ENCODE measurements at regions not wholly inside any gene's neighbourhood (a gene's known extent, or its start where the extent isn't known, plus 50 kb on each side); places are given as distances from the start of the nearest gene placed in this dataset.

DNA sequence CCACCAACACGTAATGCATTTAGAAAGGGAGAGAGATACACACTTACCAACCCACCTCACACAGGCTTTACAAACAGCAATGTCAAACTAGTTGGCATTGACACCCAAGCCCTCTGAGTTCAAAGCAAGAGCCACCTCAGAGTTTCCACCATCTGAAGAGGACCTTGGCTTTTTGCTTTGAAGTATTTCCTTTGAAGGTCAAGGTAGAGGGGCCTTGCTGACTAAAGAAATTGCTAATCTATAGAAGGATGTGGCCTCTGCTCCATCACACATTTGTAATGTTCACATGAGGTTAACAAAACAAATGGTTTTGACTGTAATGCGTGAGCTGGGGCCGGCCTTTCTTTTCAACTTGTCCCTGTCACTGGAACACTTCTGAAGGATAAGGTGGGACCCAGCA lies 117.7 kb downstream of the POLR2M start:
- no peak for DNase-seq

- no peak for DNase-seq
Observed at GRCh38 chr15:57827021-57827420, 120.5 kb downstream of the POLR2M start.

- no peak for DNase-seq
Observed at GRCh38 chr15:57827971-57828370, 121.5 kb downstream of the POLR2M start.

- no peak for DNase-seq
Observed at GRCh38 chr15:57832183-57832582, 125.7 kb downstream of the POLR2M start.

DNA sequence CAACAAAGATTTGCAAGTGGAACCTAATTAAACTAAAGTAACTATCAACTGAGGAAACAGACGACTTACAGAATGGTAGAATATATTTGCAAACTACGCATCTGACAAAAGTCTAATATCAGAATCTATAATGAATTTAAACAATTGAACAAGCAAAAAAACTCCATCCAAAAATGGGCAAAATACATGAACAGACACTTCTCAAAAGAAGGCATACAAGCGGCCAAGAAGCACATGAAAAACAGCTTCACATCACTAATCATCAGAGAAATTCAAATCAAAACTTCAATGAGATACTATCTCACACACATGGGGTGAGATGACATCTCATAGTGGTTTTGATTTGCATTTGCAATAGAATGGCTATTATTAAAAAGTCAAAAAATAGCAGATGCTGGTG lies 128.6 kb downstream of the POLR2M start:
- DNase-seq: no peak

GRCh38 chr15:57849317-57849716 lies 142.8 kb downstream of the POLR2M start:
- no peak for DNase-seq

- DNase-seq: no peak
Observed at GRCh38 chr15:57854531-57854930, 148.0 kb downstream of the POLR2M start.

GRCh38 chr15:57857871-57858270 lies 151.4 kb downstream of the POLR2M start:
- DNase-seq: no peak

DNA sequence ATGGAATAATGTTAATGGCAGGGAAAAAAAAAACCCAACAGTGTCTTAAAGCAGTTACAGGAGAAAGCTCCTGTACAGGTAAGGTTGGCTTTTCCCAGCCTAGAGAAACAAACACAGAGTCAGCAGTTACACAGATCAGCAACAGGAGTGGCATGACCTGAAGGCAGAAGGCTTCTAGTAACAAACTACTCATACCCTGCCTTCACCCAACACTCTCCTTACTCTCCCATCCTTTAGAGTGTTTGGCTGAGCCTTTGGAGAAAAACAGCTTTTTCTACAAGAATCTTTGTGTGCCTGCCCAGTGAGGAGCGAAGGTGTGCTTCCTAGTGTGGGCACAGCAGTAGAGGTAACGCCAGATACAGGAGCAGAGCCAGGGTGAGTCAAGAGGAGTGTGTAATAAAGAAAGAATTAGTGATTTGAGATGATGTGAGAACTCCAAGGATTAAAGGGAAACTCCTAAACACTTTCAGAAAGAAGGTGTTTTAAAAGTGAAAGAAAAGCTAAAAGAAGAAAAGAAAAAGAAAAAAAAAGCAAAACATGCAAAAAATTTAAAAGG lies 152.7 kb downstream of the POLR2M start:
- no peak for DNase-seq

DNA sequence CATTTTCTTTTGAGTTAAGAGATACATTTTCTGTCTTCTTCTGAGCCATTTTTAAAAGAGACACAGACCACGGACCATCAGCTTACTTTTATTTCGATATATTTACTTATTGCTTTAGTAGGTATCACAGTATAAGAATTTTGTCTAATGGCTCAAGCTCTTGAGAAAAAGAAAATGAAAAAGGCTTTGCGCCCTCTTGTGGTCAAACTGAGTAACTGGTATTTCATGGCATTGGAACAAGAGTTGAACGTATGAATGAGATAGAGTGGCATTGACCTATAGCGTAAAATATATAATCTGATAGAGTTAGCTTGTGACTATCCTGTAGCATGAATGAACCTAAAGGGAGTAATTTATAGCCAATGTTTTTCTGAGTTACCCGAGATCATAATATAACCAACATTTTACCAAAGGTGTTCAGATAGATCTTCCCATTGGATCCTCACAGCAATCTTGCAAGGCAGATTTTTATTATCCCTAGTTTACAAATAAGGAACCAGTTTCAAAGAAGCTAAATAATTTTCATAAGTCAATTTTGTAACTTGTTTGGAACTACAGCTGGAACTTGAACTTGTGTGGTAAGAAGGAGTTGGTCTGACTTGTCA lies 154.6 kb downstream of the POLR2M start:
- peak; percentile 21 for DNase-seq

- DNase-seq: no peak
Observed at GRCh38 chr15:57861815-57862586, 155.5 kb downstream of the POLR2M start.

GRCh38 chr15:57862761-57863160 lies 156.2 kb downstream of the POLR2M start:
- no peak for DNase-seq

DNA sequence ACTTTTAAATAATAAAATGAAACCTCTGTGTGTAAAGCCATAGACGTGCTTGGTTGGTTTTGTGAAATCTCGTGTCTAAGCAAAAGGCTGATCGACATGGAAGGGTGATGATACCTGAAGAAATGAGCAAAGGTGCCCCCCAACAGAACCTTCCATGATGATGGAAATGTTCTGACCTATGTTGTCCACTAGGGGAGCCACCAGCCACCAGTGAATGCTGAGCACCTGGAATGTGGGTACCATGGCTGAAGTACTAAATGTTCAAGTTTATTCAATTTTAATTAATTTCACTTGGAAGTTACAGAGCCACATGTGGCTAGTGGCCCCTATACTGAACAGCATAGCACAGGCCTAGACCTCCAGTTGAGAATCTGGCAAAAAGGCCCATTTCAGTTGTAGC lies 158.8 kb downstream of the POLR2M start:
- no peak for DNase-seq

DNA sequence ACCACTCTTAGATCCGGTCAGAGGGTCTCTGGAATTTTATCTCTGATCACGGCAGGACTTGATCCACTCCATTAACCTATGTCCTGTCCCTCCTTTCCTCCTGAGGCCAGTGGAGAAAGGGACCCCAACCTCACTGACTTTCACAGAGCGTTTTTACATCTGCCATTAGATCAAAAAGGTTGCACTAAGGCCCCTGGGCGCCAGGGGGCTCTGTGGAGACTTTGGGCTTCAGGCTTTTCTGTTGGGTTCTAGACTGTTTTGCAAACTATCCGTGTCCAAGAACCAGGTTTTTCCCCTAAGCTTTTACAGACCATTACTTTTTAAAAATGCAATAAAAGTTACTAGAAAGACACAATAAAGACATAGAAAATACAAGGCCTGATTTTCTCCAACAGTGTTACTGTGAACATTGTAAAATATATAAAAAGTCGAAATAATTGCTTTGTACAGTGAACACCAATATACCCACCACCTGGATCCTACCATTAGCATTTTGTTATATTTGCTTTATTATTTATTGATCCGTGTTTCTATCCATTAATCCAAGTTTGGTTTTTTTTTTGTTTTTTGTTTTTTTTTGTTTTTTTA lies 159.7 kb downstream of the POLR2M start:
- DNase-seq: peak; percentile 15

DNA sequence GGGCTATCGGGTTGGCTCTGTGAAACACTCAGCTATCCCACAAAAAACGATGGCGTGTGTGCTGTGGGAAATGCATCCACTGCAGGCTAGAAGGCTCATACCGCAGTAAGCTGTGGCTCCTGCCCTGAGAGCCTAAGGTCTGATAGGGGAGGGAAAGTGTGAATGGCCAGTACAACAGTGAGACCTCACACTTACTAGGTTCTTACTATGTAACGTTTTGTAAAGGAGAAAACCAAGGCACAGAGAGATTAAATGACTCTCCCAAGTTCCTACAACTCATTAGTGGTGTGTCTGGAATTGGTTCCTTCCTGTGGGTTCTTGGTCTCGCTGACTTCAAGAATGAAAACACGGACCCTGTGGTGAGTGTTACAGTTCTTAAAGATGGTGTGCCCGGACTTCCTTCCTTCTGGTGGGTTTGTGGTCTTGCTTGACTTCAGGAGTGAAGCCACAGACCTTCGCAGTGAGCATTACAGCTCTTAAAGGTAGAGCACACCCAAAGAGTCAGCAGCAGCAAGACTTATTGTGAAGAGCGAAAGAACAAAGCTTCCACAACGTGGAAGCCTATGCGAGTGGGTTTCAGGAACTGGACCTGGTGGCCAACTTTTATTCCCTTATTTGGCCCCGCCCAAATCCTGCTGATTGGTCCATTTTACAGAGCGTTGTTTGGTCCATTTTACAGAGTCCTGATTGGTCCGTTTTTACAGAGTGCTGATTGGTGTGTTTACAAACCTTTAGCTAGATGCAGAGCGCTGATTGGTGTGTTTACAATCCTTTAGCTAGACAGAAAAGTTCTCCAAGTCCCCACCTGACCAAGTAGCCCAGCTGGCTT lies 161.7 kb downstream of the POLR2M start:
- DNase-seq: no peak

DNA sequence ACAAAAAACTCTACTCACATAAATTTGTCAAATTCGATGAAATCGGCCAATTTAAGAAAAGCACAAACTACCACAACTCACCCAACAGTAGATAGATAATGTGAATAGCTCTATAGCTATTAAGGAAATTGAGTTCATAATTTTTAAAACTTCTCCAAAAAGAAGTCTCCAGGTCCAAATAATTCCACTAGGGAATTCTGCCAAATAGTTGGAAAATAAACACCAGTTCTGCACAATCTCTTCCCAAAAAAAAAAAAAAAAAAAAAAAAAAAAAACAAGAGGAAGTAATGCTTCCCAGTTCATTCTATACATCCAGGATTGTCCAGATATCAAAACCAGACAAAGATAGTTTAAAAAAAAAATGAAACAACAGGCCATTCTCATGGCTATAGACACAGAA lies 164.2 kb downstream of the POLR2M start:
- DNase-seq: no peak

GRCh38 chr15:57872281-57873030 lies 165.9 kb downstream of the POLR2M start:
- no peak for DNase-seq

DNA sequence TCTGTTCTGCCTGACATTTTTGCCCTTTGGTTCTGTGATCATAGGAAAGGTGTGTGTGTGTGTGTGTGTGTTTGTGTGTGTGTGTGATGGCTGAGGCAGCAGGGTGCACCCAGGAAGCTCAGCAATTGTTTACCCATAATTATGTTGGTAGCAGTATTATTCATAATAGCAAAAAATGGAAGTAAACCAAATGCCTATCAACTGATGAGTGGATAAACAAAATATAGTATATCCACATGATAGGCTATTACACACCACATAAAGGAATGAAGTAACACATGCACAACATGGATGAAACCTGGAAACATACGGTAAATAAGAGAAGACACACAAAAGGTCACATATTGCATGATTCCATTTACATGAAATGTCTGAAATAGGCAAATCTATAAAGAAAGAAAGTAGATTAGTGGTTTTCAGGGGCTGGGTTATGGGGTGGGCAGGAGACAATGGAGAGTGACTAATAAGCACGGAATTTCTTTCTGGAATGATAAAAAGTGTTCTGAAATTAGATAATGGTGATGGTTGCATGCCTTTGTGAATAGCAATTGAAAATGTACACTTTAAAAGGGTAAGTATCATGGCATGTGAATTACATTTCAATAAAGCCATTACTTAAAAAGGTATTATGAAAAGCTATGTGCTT lies 167.2 kb downstream of the POLR2M start:
- no peak for DNase-seq

GRCh38 chr15:57875347-57875746 lies 168.8 kb downstream of the POLR2M start:
- DNase-seq: no peak

DNA sequence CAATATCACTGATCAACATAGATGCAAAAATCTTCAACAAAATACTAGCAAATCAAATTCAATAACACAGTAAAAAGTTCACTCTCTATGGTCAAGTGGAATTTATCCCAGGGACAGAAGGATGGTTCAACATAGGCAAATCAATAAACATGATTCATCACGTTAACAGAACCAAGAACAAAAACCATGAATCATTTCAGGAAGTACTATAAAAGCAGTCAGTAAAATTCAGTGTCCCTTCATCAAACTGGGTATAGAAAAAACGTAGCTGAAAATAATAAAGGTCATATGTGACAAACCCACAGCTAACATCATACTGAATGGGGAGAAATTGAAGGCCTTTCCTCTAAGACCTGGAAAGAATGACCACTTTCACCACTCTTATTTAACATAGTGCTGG lies 172.1 kb downstream of the POLR2M start:
- DNase-seq: no peak

DNA sequence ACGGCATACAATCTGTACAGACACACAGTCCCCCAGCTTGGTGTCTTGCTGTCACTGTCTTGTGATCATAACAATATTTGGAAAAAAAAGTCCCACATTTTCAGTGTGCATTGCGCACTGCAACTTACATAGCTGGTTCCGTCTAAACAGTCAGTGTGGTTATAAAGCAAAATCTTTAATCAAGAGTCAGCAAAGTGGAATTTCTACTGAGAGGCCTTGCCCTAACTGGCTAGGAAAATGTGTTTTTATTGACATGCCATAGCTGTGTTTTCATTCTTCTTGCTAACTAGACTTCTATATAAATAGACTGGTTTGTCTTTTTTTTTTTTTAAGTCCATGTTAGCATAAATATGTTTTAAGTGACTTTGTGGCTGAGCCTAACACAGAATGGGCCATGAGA lies 174.8 kb downstream of the POLR2M start:
- DNase-seq: no peak

DNA sequence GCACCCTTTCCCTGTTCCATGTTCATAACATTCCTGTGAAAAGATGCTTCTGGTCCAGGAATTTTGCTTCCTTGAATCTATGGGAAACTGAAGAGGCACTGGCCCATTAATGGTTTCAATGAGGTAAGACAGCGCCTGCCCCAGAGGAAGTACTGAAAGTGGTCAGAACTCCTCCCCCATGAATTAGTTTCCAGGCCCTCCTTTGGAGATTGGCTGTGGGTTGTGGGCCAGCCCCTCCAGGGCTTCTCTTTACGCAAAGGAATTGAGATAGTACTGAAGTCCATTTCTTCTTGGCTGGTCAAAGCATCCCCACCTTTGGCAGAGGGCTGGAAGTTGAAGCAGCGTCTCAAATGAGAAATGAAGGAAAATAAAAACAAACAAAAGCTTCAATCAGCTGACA lies 175.5 kb downstream of the POLR2M start:
- no peak for DNase-seq
